ENCODE measurements at regions not wholly inside any gene's neighbourhood (a gene's known extent, or its start where the extent isn't known, plus 50 kb on each side); places are given as distances from the start of the nearest gene placed in this dataset.

- Histone ChIP-seq H3K4me1 (peaks cover 0 to 30% (median 4%) of the 10 kb centered on the region in 4 donors), H3K27ac (no peak overlapping the region), H3K9me3 (no peaks in the 10 kb centered on the region), H3K27me3 (no peaks in the 10 kb centered on the region), H3K4me3 (no peak overlapping the region), H3K36me3 (no peaks in the 10 kb centered on the region)
- TF ChIP-seq POLR2A (IDR thresholded peaks at IDR 0.05), result no peak
- no peak for TF ChIP-seq CTCF (IDR thresholded peaks at IDR 0.05)
- WGBS (ENCODE audit: insufficient coverage, low coverage, low lambda C conversion rate, missing lambda C conversion rate), result 85% methylated on average over 4 of the region's 4 CpGs
- ATAC-seq, result peak in 1 of 4 donors; percentile 10
- no peak for DNase-seq
- intact Hi-C loops (cut with DNase I), result no loop called here
These were observed 63.7 kb upstream of the EPS8L3 start for GRCh38 chr1:109827466-109827865.

DNA sequence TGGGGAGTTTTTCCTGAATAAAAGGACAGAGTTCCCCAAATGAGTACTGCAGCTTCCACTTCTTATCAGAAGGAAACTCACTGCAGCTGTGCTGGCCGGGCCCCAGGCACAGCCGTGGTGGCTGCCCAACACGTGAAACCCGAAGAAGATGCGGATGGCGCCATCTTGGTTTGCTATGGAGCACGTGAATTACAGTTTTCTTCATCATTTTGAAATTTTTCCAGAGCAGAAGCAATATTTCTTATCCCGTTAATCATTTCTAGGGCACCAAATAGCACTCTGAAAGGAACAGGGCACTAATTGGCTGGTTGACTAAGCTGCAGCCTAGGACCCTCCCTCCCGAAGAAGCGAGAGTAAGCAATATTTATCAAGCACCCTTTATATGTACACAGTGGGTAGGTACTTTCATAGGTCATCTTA lies 63.2 kb upstream of the EPS8L3 start:
- ATAC-seq (peak in 2 of 4 donors; percentile 6 to 20), DNase-seq (no peak)
- intact Hi-C loops (cut with DNase I), result no loop called here
- Histone ChIP-seq H3K27ac (no peak overlapping the region), H3K9me3 (no peaks in the 10 kb centered on the region), H3K27me3 (no peaks in the 10 kb centered on the region), H3K36me3 (no peaks in the 10 kb centered on the region), H3K4me1 (peaks cover 0 to 30% (median 4%) of the 10 kb centered on the region in 4 donors), H3K4me3 (no peak overlapping the region)
- WGBS (ENCODE audit: insufficient coverage, low coverage, low lambda C conversion rate, missing lambda C conversion rate), result 64% methylated on average over 10 of the region's 10 CpGs
- TF ChIP-seq CTCF (IDR thresholded peaks at IDR 0.05) (no peak), POLR2A (IDR thresholded peaks at IDR 0.05) (no peak)

- H3K9me3 ChIP-seq, result no peaks in the 10 kb centered on the region
- H3K4me3 ChIP-seq, result no peak overlapping the region
- intact Hi-C loops (cut with DNase I), result no loop called here
- H3K36me3 ChIP-seq, result no peaks in the 10 kb centered on the region
- ATAC-seq (no peak), DNase-seq (no peak)
- H3K27ac ChIP-seq, result no peak overlapping the region
- no peaks in the 10 kb centered on the region for H3K27me3 ChIP-seq
- TF ChIP-seq POLR2A (IDR thresholded peaks at IDR 0.05) (no peak), CTCF (IDR thresholded peaks at IDR 0.05) (no peak)
- peaks cover 0 to 30% (median 4%) of the 10 kb centered on the region in 4 donors for H3K4me1 ChIP-seq
These were observed 62.7 kb upstream of the EPS8L3 start for GRCh38 chr1:109826446-109826845.

DNA sequence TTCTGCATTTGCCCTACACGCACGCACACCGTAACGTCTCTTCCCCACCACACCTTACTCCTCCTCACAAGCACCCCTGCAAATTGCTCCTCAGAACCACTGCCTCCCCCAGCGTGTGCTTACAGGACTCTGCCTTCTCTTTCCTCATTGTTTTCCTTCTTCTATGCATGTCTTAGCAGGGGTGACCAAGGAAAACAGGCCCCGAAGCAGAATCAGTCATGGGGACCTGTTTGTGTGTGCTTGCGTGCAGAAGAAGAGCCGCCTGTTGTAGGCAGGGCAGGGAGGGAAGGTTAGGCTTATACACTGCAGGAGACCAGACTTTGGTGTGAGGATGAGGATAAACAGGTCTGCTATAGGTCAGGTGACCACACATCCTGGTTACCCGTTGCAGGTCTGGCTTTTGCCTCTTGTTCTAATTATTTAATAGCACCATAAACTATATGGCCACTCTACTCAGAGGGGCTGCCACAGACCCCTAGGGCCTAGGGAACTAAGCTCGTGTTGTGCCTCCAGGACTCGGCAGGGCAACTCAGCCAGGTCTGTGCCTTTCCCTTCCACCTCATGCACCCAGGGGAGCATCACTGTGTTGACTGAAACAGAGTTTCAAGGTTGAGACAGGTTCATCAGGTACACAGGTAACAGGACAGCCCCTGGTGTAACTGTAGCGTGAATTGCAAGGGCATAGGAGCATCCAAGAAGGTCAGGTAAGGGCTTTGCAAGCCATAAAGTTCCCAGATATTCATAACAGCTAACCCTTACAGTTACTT lies 60.8 kb upstream of the EPS8L3 start:
- H3K27ac ChIP-seq, result no peak overlapping the region
- no peaks in the 10 kb centered on the region for H3K9me3 ChIP-seq
- 88% methylated on average over 12 of the region's 12 CpGs for WGBS (ENCODE audit: insufficient coverage, low coverage, low lambda C conversion rate, missing lambda C conversion rate)
- intact Hi-C loops (cut with DNase I), result no loop called here
- H3K27me3 ChIP-seq, result no peaks in the 10 kb centered on the region
- TF ChIP-seq CTCF (IDR thresholded peaks at IDR 0.05) (no peak), POLR2A (IDR thresholded peaks at IDR 0.05) (no peak)
- ATAC-seq, result no peak
- H3K4me1 ChIP-seq, result peaks cover 0 to 30% (median 4%) of the 10 kb centered on the region in 4 donors
- no peaks in the 10 kb centered on the region for H3K36me3 ChIP-seq
- no peak overlapping the region for H3K4me3 ChIP-seq
- no peak for DNase-seq

All from right lobe of liver (tissue), 6 donors.